ENCODE measurements at regions not wholly inside any gene's neighbourhood (a gene's known extent, or its start where the extent isn't known, plus 50 kb on each side); places are given as distances from the start of the nearest gene placed in this dataset.

GRCh38 chr1:5747426-5748285 is 244.6 kb downstream of the NPHP4 start:
- no peak for TF ChIP-seq CTCF (IDR thresholded peaks at IDR 0.05)
- no peak for TF ChIP-seq POLR2AphosphoS5 (IDR thresholded peaks at IDR 0.05)
